ENCODE measurements at regions not wholly inside any gene's neighbourhood (a gene's known extent, or its start where the extent isn't known, plus 50 kb on each side); places are given as distances from the start of the nearest gene placed in this dataset.

GRCh38 chr16:74075393-74075792 lies 221.2 kb upstream of the PSMD7 start:
- no peak for TF ChIP-seq CTCF (IDR thresholded peaks at IDR 0.05; ENCODE audit: low read depth, low read length, poor library complexity, severe bottlenecking)
- no peak for TF ChIP-seq EZH2phosphoT487 (IDR thresholded peaks at IDR 0.05; ENCODE audit: borderline replicate concordance, low read length)

All from DOHH2 (cell line).